MCF 10A (cell line): ENCODE measurements at regions not wholly inside any gene's neighbourhood (a gene's known extent, or its start where the extent isn't known, plus 50 kb on each side); places are given as distances from the start of the nearest gene placed in this dataset.

ENCODE experiments used
- BruUV-seq: library from RNA; stranded (reverse); fragments of 400-500 nt; replicated peaks from 2 replicates; lab custom pipeline; 2021; lab: Mats Ljungman, UMichigan
- CTCF ChIA-PET: fragments of 300-600 bp; sonication (Branson Sonifier 250); formaldehyde crosslinking; extraction: SDS; loops from one replicate; lab custom pipeline; 2021; ENCODE audit warnings: antibody characterized with exemption, inconsistent platforms; lab: Yijun Ruan, JAX
- POLR2A ChIA-PET: fragments of 300-600, 350-650 bp; sonication (Branson Sonifier 250); formaldehyde crosslinking; extraction: SDS; loops from one replicate; lab custom pipeline; 2020; ENCODE audit warnings: antibody characterized with exemption, inconsistent platforms; lab: Yijun Ruan, JAX
- DNase-seq: peaks from one replicate; pipeline ENCODE4 v3.0.0-alpha.2; 2018; ENCODE audit not compliant: unreplicated experiment
- H3K27ac Mint-ChIP-seq: one replicate; pipeline ENCODE4 v1.8.0; 2022; ENCODE audit warnings: mild to moderate bottlenecking, low read depth, mixed read lengths; ENCODE audit not compliant: unreplicated experiment
- H3K27me3 Mint-ChIP-seq: one replicate; pipeline ENCODE4 v1.8.0; 2022; ENCODE audit warnings: mixed read lengths; ENCODE audit not compliant: insufficient read depth, unreplicated experiment
- H3K36me3 Mint-ChIP-seq: one replicate; pipeline ENCODE4 v1.8.0; 2022; ENCODE audit warnings: mild to moderate bottlenecking, moderate library complexity, mixed read lengths; ENCODE audit not compliant: insufficient read depth, unreplicated experiment
- H3K4me1 Mint-ChIP-seq: one replicate; pipeline ENCODE4 v1.8.0; 2022; ENCODE audit warnings: mixed read lengths; ENCODE audit not compliant: insufficient read depth, unreplicated experiment
- H3K4me3 Mint-ChIP-seq: one replicate; pipeline ENCODE4 v1.8.0; 2022; ENCODE audit warnings: mild to moderate bottlenecking, moderate library complexity, mixed read lengths; ENCODE audit not compliant: unreplicated experiment
- H3K9me3 Mint-ChIP-seq: one replicate; pipeline ENCODE4 v1.8.0; 2022; ENCODE audit warnings: mixed read lengths; ENCODE audit not compliant: unreplicated experiment
- CTCF ChIP-seq: fragments of 200-600 bp; IDR thresholded peaks from one replicate; pipeline ENCODE4 v1.8.0; 2022; ENCODE audit warnings: antibody characterized with exemption, mild to moderate bottlenecking; ENCODE audit not compliant: unreplicated experiment
- intact Hi-C: fragments of 100-400 bp; cut with micrococcal nuclease; formaldehyde crosslinking; loops from 2 replicates; pipeline ENCODE4 v1.14.1; 2022

GRCh38 chr1:36656271-36656670 lies 173.6 kb upstream of the CSF3R start:
- CTCF ChIA-PET: no interaction called here
- Mint-ChIP-seq H3K4me3 (no peak overlapping the region), H3K9me3 (no peaks in the 10 kb centered on the region), H3K27me3 (peaks cover 72% of the 10 kb centered on the region), H3K36me3 (no peaks in the 10 kb centered on the region), H3K4me1 (peaks cover 4% of the 10 kb centered on the region), H3K27ac (no peak overlapping the region)
- DNase-seq: no peak
- intact Hi-C loops: no loop called here
- BruUV-seq: no TSS peak
- TF ChIP-seq CTCF: no peak
- POLR2A ChIA-PET: interaction anchor here (0.6 kb wide), 1 partner anchor 104 kb away, joined by 3 read pairs; no protein-coding TSS in a partner anchor

GRCh38 chr1:36654586-36654985 lies 171.9 kb upstream of the CSF3R start:
- H3K4me3 Mint-ChIP-seq: no peak overlapping the region
- no peaks in the 10 kb centered on the region for H3K36me3 Mint-ChIP-seq
- H3K4me1 Mint-ChIP-seq: peaks cover 4% of the 10 kb centered on the region
- intact Hi-C loops: no loop called here
- no TSS peak for BruUV-seq
- H3K27me3 Mint-ChIP-seq: peaks cover 69% of the 10 kb centered on the region
- ChIA-PET POLR2A (no interaction called here), CTCF (interaction anchor here (0.8 kb wide), 1 partner anchor 948 kb away, joined by 3 read pairs; no protein-coding TSS in a partner anchor)
- H3K27ac Mint-ChIP-seq: no peak overlapping the region
- TF ChIP-seq CTCF: no peak
- H3K9me3 Mint-ChIP-seq: no peaks in the 10 kb centered on the region
- DNase-seq: no peak

GRCh38 chr1:36653850-36654249 lies 171.1 kb upstream of the CSF3R start:
- Mint-ChIP-seq H3K9me3 (no peaks in the 10 kb centered on the region), H3K4me3 (no peak overlapping the region), H3K27ac (no peak overlapping the region), H3K36me3 (no peaks in the 10 kb centered on the region), H3K27me3 (peaks cover 63% of the 10 kb centered on the region), H3K4me1 (peaks cover 4% of the 10 kb centered on the region)
- CTCF ChIA-PET: interaction anchor here (0.5 kb wide), 1 partner anchor 856 kb away, joined by 5 read pairs; no protein-coding TSS in a partner anchor
- POLR2A ChIA-PET: no interaction called here
- no peak for TF ChIP-seq CTCF
- BruUV-seq: no TSS peak
- intact Hi-C loops: no loop called here
- peak; percentile 57 for DNase-seq

GRCh38 chr1:36652586-36652985 lies 169.9 kb upstream of the CSF3R start:
- Mint-ChIP-seq H3K27ac (no peak overlapping the region), H3K36me3 (no peaks in the 10 kb centered on the region), H3K9me3 (no peaks in the 10 kb centered on the region), H3K4me3 (no peak overlapping the region), H3K27me3 (peaks cover 71% of the 10 kb centered on the region), H3K4me1 (peaks cover 4% of the 10 kb centered on the region)
- DNase-seq: no peak
- POLR2A ChIA-PET: no interaction called here
- intact Hi-C loops: no loop called here
- no peak for TF ChIP-seq CTCF
- CTCF ChIA-PET: interaction anchor here (0.6 to 1.5 kb wide), 2 partner anchors 42 to 77 kb away, joined by 3 to 4 read pairs; no protein-coding TSS in a partner anchor
- BruUV-seq: no TSS peak
